Urinary bladder (tissue), 3 donors: ENCODE measurements at regions not wholly inside any gene's neighbourhood (a gene's known extent, or its start where the extent isn't known, plus 50 kb on each side); places are given as distances from the start of the nearest gene placed in this dataset.

ENCODE experiments used
- DNase-seq: peaks from one replicate; pipeline ENCODE4 v3.0.0-alpha.2; 2015; ENCODE audit errors: extremely low spot score
- H3K27ac ChIP-seq: one replicate; pipeline ENCODE4 v1.5.1; 2013; ENCODE audit warnings: low read depth, mild to moderate bottlenecking, moderate library complexity
- H3K36me3 ChIP-seq: one replicate; pipeline ENCODE4 v1.6.1; 2013; ENCODE audit warnings: mild to moderate bottlenecking, moderate library complexity; ENCODE audit not compliant: insufficient read depth
- H3K4me1 ChIP-seq: one replicate; pipeline ENCODE4 v1.6.1; 2013; ENCODE audit warnings: mild to moderate bottlenecking, moderate library complexity; ENCODE audit not compliant: insufficient read depth
- H3K4me3 ChIP-seq: one replicate; pipeline ENCODE4 v1.5.1; 2013; ENCODE audit warnings: low read depth, low read length
- WGBS: extraction: QIAGEN DNeasy Blood & Tissue Kit; methylation state at CpG from one replicate; pipeline ENCODE4 v1.1.7; 2013; 5-methylcytosine and 5-hydroxymethylcytosine counted together
- donor health status: healthy with polysubstance abuse.
- donor health status: healthy.

DNA sequence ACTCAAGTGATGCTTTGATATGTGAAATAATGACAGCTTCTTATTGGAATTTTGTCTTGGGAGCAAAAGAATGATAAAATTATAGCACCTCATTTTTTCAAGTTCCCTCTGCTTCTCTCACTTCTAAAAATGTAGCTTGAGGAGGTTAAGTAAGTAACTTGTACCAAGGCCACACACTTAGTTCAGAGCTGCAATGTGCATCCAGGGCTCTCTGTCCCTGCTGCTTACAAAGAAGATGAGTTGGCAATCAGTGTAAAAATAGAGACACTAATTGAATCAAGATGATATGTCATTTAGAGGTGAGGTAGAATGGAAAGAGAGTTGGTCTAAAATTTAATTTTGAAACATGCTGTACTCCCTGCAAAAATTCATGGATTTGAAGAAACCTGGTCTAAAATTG lies 312.0 kb upstream of the TNP1 start:
- H3K27ac ChIP-seq: no peak overlapping the region
- no peak for DNase-seq
- no peak overlapping the region for H3K4me3 ChIP-seq
- H3K36me3 ChIP-seq: no peaks in the 10 kb centered on the region
- H3K4me1 ChIP-seq: no peaks in the 10 kb centered on the region

DNA sequence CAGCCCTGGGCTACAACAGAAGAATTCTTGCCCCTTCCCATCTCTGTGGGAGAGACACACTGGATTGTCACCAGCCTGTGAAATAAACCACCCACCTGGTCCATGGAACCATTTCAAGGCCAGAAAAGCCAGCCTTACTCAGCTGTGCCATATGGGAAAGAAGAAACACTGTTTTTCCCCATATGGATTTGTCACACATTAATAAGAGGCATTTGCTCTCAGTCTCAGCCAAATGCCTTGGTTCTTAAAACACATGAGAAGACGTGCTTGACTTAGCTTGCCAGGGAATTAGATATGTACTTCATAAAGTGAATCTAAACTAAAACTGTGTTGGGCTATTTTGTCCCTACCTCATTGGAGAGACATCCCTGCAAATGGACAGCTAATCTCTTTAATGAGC lies 308.6 kb upstream of the TNP1 start:
- no peaks in the 10 kb centered on the region for H3K36me3 ChIP-seq
- no peaks in the 10 kb centered on the region for H3K4me1 ChIP-seq
- DNase-seq: no peak
- H3K4me3 ChIP-seq: no peak overlapping the region
- H3K27ac ChIP-seq: no peak overlapping the region
- 43% methylated on average over 1 of the region's 1 CpG for WGBS

DNA sequence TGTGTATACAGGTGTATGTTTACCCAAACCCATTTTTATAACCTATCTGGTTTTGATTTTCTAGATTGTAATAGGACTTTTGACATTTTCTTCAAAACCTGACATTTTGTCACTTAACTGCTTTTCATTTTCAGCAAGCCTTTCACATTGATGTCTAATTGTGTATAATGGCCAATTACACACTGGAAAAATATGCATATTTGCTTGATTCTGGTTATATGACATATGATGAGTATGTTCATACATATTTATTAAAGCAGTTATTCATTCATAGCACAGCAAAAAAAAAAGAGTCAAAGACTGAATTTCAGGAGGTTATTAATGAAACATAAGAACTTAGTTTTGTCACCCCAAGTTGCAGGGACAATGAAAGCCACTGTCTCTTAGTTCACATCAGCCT lies 307.7 kb upstream of the TNP1 start:
- Histone ChIP-seq H3K36me3 (no peaks in the 10 kb centered on the region), H3K4me1 (no peaks in the 10 kb centered on the region)
- no peak for DNase-seq

GRCh38 chr2:217166241-217166850 lies 306.5 kb upstream of the TNP1 start:
- no peak overlapping the region for H3K27ac ChIP-seq
- DNase-seq: no peak
- H3K36me3 ChIP-seq: no peaks in the 10 kb centered on the region
- 72% methylated on average over 3 of the region's 3 CpGs for WGBS
- H3K4me3 ChIP-seq: no peak overlapping the region
- H3K4me1 ChIP-seq: no peaks in the 10 kb centered on the region

More for the DNA sequence above, 307.7 kb upstream of the TNP1 start:
- Histone ChIP-seq H3K27ac (no peak overlapping the region), H3K4me3 (no peak overlapping the region)

DNA sequence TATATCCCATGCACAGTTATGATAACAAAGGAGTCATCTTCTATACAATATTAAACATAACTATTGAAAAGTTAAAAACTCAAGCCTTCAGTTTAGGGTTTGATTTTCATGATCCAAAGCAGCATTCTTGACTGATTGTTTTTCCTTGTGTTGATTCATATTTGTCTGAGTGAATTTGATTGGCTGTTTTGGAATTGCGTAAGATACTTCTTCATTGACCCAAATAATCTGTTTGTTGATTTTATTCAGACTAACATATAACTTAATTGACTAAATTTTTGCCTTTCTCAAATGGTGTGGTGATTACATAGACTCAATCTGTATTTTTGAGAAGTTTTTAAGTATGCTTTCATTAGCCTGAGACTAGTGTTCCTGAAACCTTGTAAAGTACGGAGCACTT lies 305.7 kb upstream of the TNP1 start:
- DNase-seq: no peak
- no peak overlapping the region for H3K4me3 ChIP-seq
- H3K4me1 ChIP-seq: no peaks in the 10 kb centered on the region
- no peak overlapping the region for H3K27ac ChIP-seq
- no peaks in the 10 kb centered on the region for H3K36me3 ChIP-seq
- 95% methylated on average over 2 of the region's 2 CpGs for WGBS

- no peaks in the 10 kb centered on the region for H3K36me3 ChIP-seq
- no peak overlapping the region for H3K27ac ChIP-seq
- no peak for DNase-seq
- no peaks in the 10 kb centered on the region for H3K4me1 ChIP-seq
- 92% methylated on average over 4 of the region's 4 CpGs for WGBS
- no peak overlapping the region for H3K4me3 ChIP-seq
Measured at GRCh38 chr2:217163987-217164386, 304.1 kb upstream of the TNP1 start.

DNA sequence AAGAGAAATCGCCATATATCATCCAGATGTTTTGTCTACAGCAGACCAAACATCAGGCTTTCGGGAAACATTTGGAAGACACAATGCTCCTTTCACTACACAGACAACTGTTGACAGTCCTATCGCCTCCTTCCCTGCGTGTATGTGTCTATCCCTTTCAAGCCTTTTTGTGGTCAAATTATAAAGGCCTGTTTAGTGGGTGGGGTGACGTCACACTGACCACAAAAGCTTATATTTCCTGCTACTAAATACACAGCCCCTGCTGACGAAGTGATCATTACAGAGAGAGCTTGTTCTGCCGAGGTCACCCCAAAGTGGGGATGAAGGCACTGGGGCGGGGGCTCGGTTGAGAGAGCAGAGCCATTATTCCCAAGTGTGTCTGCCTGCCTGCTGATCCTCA lies 302.7 kb upstream of the TNP1 start:
- no peak for DNase-seq
- 71% methylated on average over 9 of the region's 9 CpGs for WGBS

DNA sequence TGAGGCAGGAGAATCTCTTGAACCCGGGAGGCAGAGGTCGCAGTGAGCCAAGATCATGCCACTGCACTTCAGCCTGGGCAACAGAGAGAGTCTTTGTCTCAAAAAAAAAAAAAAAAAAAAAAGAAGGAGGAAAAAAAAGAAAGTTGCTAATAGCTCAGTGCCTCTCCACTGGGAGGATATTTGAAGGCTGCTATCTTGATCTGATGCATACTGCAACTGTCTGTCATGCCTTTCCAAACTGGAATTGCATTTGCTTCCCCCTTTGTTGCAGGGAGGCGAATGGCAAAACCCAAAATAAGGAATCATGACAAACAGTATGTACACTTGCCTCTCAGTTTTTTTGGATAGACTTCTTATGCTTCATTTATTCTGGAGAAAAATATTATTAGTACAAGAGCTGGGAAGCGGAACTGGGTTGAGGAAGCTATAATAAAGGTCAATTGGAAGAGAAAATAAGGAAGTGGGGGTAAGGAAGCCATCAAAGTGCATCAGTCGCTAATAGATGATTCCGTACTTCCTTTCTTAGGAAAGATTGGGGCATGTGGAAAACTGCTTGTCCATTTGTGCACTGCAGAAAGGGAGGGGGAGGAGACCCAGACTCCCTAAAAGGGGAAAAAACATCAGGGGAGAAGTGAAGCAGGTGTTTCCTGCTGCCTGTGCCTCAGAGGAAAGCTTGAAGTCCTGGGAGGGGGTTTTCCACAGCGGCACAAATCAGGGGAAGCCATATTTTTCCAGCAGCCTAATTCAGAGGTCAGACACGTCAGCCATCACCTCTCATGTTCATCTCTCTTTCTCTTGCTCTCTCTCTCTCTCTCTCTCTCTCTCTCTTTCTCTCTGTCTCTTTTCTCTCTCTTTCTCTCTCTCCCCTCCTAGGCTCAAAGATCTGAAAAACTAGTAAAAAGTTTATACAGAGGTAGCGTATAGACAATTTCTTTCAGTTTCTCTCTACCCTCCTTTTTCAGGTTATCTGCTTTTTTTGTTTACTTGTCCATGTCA lies 301.4 kb upstream of the TNP1 start:
- WGBS: 76% methylated on average over 9 of the region's 9 CpGs
- Histone ChIP-seq H3K27ac (no peak overlapping the region), H3K36me3 (no peaks in the 10 kb centered on the region), H3K4me3 (no peak overlapping the region), H3K4me1 (no peaks in the 10 kb centered on the region)
- no peak for DNase-seq

More for the DNA sequence above, 302.7 kb upstream of the TNP1 start:
- Histone ChIP-seq H3K27ac (no peak overlapping the region), H3K36me3 (no peaks in the 10 kb centered on the region), H3K4me1 (no peaks in the 10 kb centered on the region), H3K4me3 (no peak overlapping the region)

GRCh38 chr2:217160103-217160743 lies 300.4 kb upstream of the TNP1 start:
- Histone ChIP-seq H3K4me3 (no peak overlapping the region), H3K4me1 (no peaks in the 10 kb centered on the region), H3K36me3 (no peaks in the 10 kb centered on the region), H3K27ac (no peak overlapping the region)
- 71% methylated on average over 4 of the region's 4 CpGs for WGBS
- DNase-seq: no peak

GRCh38 chr2:217158928-217159327 lies 299.1 kb upstream of the TNP1 start:
- Histone ChIP-seq H3K4me3 (no peak overlapping the region), H3K27ac (no peak overlapping the region), H3K4me1 (no peaks in the 10 kb centered on the region), H3K36me3 (no peaks in the 10 kb centered on the region)
- no peak for DNase-seq
- 88% methylated on average over 2 of the region's 2 CpGs for WGBS

- Histone ChIP-seq H3K4me3 (no peak overlapping the region), H3K4me1 (no peaks in the 10 kb centered on the region), H3K36me3 (no peaks in the 10 kb centered on the region), H3K27ac (no peak overlapping the region)
- 94% methylated on average over 6 of the region's 6 CpGs for WGBS
- DNase-seq: no peak
Measured at GRCh38 chr2:217157581-217157980, 297.7 kb upstream of the TNP1 start.

DNA sequence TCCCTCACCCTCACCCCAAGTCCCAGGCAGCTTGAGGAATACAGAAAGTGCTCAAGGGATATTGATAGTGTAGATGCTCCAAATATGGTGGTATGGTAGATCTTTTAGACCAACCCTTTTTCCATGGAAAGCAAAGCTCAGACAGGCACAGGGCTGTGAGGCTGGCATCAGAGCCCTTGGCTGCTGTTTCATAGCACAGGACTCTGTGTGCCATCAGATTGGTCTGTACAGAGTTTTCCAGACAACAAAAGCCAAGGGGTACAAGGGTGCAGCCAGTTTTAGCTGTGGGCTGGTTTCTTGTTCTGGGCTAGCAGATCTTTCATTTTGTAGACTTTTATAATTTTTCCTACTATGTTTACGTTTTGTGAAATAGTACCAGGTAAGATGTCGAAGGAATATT lies 296.9 kb upstream of the TNP1 start:
- no peak for DNase-seq
- no peak overlapping the region for H3K4me3 ChIP-seq
- H3K27ac ChIP-seq: no peak overlapping the region
- H3K36me3 ChIP-seq: no peaks in the 10 kb centered on the region
- WGBS: 92% methylated on average over 2 of the region's 2 CpGs
- H3K4me1 ChIP-seq: no peaks in the 10 kb centered on the region

DNA sequence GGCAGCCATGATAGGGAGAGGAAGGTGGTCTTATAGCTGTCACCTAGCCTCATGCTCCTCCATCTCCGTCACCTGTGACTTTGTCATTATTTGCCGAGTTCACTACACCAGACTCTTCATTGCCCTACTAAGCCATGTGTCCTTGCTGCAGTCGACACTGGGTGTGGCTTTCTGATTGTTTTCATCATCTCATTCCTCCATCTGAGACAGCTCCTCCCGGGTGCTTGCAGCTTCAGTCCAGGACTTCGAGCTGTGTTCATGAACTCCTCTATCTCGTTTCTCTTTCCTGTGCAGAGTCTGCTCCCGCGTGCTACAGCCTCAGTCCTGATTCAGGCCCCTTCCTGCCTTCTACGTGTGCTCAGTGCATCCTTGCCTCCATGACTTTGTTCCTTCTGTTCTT lies 295.1 kb upstream of the TNP1 start:
- no peaks in the 10 kb centered on the region for H3K4me1 ChIP-seq
- H3K36me3 ChIP-seq: no peaks in the 10 kb centered on the region
- H3K4me3 ChIP-seq: no peak overlapping the region
- H3K27ac ChIP-seq: no peak overlapping the region
- WGBS: 84% methylated on average over 9 of the region's 9 CpGs
- no peak for DNase-seq

- 97% methylated on average over 5 of the region's 5 CpGs for WGBS
- DNase-seq: no peak
- no peaks in the 10 kb centered on the region for H3K4me1 ChIP-seq
- no peaks in the 10 kb centered on the region for H3K36me3 ChIP-seq
- H3K4me3 ChIP-seq: no peak overlapping the region
- H3K27ac ChIP-seq: no peak overlapping the region
Measured at GRCh38 chr2:217153510-217153909, 293.6 kb upstream of the TNP1 start.
